Uterus (tissue), 2 donors: ENCODE measurements at regions not wholly inside any gene's neighbourhood (a gene's known extent, or its start where the extent isn't known, plus 50 kb on each side); places are given as distances from the start of the nearest gene placed in this dataset.

Experiments used
- POLR2A ChIP-seq, 2 donors: fragments of 450-650 bp; IDR thresholded peaks; one replicate each; pipeline ENCODE4 v1.6.1; 2016; ENCODE audit warnings: antibody characterized with exemption in 2 of 2, mild to moderate bottlenecking in 1 of 2, moderate library complexity in 1 of 2
- TF ChIP-seq, protein P1 (sequence below), 4 experiments: fragments of 200-600 bp in 2 of 4; fragments of 450-650 bp in 2 of 4; sonication (generic) in 2 of 4; IDR thresholded peaks; one replicate each; pipeline ENCODE4 v1.5.1; 2016 to 2019; ENCODE audit warnings: antibody characterized with exemption in 4 of 4, mild to moderate bottlenecking in 2 of 4, moderate library complexity in 1 of 4

DNA sequence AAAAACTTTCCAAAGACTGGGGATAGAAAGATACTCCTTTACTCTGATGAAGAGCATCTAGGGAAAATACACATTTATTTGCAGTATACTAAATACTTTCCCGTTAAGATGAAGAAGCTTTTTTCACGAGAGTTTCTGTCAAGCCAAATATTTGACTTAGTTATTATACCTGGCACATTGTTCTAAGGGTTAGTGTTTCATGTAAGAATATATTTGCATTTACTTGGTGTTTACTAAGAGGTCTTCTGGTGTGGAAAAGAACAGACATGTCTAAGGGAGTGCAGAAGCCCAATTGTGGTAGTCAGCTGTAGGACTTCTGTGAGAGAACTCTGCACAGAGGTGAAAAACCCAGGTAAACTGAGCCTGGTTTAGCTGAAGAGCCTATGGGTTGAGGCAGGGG lies 457.6 kb upstream of the SOX11 start:
- TF ChIP-seq POLR2A (IDR thresholded peaks at IDR 0.05), result no peak
- TF ChIP-seq, protein P1, sequence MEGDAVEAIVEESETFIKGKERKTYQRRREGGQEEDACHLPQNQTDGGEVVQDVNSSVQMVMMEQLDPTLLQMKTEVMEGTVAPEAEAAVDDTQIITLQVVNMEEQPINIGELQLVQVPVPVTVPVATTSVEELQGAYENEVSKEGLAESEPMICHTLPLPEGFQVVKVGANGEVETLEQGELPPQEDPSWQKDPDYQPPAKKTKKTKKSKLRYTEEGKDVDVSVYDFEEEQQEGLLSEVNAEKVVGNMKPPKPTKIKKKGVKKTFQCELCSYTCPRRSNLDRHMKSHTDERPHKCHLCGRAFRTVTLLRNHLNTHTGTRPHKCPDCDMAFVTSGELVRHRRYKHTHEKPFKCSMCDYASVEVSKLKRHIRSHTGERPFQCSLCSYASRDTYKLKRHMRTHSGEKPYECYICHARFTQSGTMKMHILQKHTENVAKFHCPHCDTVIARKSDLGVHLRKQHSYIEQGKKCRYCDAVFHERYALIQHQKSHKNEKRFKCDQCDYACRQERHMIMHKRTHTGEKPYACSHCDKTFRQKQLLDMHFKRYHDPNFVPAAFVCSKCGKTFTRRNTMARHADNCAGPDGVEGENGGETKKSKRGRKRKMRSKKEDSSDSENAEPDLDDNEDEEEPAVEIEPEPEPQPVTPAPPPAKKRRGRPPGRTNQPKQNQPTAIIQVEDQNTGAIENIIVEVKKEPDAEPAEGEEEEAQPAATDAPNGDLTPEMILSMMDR (IDR thresholded peaks at IDR 0.05), result no peak
